ENCODE measurements at regions not wholly inside any gene's neighbourhood (a gene's known extent, or its start where the extent isn't known, plus 50 kb on each side); places are given as distances from the start of the nearest gene placed in this dataset.

GRCh38 chr12:69096669-69097335, 142.6 kb upstream of the CPSF6 start:
- TF ChIP-seq RELA (CRISPR knock-in tag; IDR thresholded peaks at IDR 0.05; ENCODE audit: borderline replicate concordance) (no peak), ZNF671 (CRISPR knock-in tag; IDR thresholded peaks at IDR 0.05) (no peak), ZMAT4 (CRISPR knock-in tag; IDR thresholded peaks at IDR 0.05) (no peak), AFF4 (CRISPR knock-in tag; IDR thresholded peaks at IDR 0.05; ENCODE audit: borderline replicate concordance) (no peak), MAX (CRISPR knock-in tag; IDR thresholded peaks at IDR 0.05) (no peak), SP1 (CRISPR knock-in tag; conservative IDR thresholded peaks at IDR 0.05) (no peak), ZNF416 (CRISPR knock-in tag; IDR thresholded peaks at IDR 0.05) (no peak), ELF4 (CRISPR knock-in tag; IDR thresholded peaks at IDR 0.05; ENCODE audit: low read depth) (no peak), ZBTB43 (CRISPR knock-in tag; IDR thresholded peaks at IDR 0.05) (no peak), MXD4 (CRISPR knock-in tag; IDR thresholded peaks at IDR 0.05; ENCODE audit: borderline replicate concordance) (no peak), EMX1 (CRISPR knock-in tag; IDR thresholded peaks at IDR 0.05) (no peak), CREM (CRISPR knock-in tag; IDR thresholded peaks at IDR 0.05) (no peak), FOXJ3 (CRISPR knock-in tag; IDR thresholded peaks at IDR 0.05; ENCODE audit: borderline replicate concordance) (no peak), SMAD3 (CRISPR knock-in tag; IDR thresholded peaks at IDR 0.05; ENCODE audit: borderline replicate concordance) (no peak)
- TF ChIP-seq, protein P1, sequence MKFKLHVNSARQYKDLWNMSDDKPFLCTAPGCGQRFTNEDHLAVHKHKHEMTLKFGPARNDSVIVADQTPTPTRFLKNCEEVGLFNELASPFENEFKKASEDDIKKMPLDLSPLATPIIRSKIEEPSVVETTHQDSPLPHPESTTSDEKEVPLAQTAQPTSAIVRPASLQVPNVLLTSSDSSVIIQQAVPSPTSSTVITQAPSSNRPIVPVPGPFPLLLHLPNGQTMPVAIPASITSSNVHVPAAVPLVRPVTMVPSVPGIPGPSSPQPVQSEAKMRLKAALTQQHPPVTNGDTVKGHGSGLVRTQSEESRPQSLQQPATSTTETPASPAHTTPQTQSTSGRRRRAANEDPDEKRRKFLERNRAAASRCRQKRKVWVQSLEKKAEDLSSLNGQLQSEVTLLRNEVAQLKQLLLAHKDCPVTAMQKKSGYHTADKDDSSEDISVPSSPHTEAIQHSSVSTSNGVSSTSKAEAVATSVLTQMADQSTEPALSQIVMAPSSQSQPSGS (CRISPR knock-in tag; IDR thresholded peaks at IDR 0.05; ENCODE audit: borderline replicate concordance, low read depth), result no peak
- TF ChIP-seq, protein P2, sequence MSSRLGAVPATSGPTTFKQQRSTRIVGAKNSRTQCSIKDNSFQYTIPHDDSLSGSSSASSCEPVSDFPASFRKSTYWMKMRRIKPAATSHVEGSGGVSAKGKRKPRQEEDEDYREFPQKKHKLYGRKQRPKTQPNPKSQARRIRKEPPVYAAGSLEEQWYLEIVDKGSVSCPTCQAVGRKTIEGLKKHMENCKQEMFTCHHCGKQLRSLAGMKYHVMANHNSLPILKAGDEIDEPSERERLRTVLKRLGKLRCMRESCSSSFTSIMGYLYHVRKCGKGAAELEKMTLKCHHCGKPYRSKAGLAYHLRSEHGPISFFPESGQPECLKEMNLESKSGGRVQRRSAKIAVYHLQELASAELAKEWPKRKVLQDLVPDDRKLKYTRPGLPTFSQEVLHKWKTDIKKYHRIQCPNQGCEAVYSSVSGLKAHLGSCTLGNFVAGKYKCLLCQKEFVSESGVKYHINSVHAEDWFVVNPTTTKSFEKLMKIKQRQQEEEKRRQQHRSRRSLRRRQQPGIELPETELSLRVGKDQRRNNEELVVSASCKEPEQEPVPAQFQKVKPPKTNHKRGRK (CRISPR knock-in tag; IDR thresholded peaks at IDR 0.05; ENCODE audit: borderline replicate concordance), result no peak
- TF ChIP-seq, protein P3, sequence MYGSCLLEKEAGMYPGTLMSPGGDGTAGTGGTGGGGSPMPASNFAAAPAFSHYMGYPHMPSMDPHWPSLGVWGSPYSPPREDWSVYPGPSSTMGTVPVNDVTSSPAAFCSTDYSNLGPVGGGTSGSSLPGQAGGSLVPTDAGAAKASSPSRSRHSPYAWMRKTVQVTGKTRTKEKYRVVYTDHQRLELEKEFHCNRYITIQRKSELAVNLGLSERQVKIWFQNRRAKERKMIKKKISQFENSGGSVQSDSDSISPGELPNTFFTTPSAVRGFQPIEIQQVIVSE (CRISPR knock-in tag; IDR thresholded peaks at IDR 0.05; ENCODE audit: borderline replicate concordance), result no peak
- no peaks in the 10 kb centered on the region for H3K27me3 Mint-ChIP-seq (ENCODE audit: low read depth)
- no peak overlapping the region for H3K27ac Mint-ChIP-seq
- peak; percentile 34 for ATAC-seq
- H3K9me3 Mint-ChIP-seq, result no peaks in the 10 kb centered on the region
- H3K4me1 Mint-ChIP-seq, result peaks cover 16% of the 10 kb centered on the region
- no peaks in the 10 kb centered on the region for H3K36me3 Mint-ChIP-seq
- no peak overlapping the region for H3K4me3 Mint-ChIP-seq
- POLR2A ChIA-PET, result no interaction called here
- DNase-seq (ENCODE audit: low spot score), result no peak
- CTCF ChIA-PET, result interaction anchor here (1.0 to 1.2 kb wide), 3 partner anchors 11 to 60 kb away, joined by 3 read pairs; no protein-coding TSS in a partner anchor
